ENCODE measurements at regions not wholly inside any gene's neighbourhood (a gene's known extent, or its start where the extent isn't known, plus 50 kb on each side); places are given as distances from the start of the nearest gene placed in this dataset.

GRCh38 chr2:54042341-54042740 is 71.5 kb upstream of the PSME4 start:
- TF ChIP-seq, protein P1, sequence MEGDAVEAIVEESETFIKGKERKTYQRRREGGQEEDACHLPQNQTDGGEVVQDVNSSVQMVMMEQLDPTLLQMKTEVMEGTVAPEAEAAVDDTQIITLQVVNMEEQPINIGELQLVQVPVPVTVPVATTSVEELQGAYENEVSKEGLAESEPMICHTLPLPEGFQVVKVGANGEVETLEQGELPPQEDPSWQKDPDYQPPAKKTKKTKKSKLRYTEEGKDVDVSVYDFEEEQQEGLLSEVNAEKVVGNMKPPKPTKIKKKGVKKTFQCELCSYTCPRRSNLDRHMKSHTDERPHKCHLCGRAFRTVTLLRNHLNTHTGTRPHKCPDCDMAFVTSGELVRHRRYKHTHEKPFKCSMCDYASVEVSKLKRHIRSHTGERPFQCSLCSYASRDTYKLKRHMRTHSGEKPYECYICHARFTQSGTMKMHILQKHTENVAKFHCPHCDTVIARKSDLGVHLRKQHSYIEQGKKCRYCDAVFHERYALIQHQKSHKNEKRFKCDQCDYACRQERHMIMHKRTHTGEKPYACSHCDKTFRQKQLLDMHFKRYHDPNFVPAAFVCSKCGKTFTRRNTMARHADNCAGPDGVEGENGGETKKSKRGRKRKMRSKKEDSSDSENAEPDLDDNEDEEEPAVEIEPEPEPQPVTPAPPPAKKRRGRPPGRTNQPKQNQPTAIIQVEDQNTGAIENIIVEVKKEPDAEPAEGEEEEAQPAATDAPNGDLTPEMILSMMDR (IDR thresholded peaks at IDR 0.05): no peak
- TF ChIP-seq POLR2A (IDR thresholded peaks at IDR 0.05): no peak

Measured in body of pancreas (tissue), 4 donors.